GM21529 (cell line): ENCODE measurements at regions not wholly inside any gene's neighbourhood (a gene's known extent, or its start where the extent isn't known, plus 50 kb on each side); places are given as distances from the start of the nearest gene placed in this dataset.

ENCODE experiments used
- ATAC-seq: cut with Tn5 transposase; IDR thresholded peaks from one replicate; pipeline ENCODE4 v1.9.1; 2021; ENCODE audit not compliant: unreplicated experiment

DNA sequence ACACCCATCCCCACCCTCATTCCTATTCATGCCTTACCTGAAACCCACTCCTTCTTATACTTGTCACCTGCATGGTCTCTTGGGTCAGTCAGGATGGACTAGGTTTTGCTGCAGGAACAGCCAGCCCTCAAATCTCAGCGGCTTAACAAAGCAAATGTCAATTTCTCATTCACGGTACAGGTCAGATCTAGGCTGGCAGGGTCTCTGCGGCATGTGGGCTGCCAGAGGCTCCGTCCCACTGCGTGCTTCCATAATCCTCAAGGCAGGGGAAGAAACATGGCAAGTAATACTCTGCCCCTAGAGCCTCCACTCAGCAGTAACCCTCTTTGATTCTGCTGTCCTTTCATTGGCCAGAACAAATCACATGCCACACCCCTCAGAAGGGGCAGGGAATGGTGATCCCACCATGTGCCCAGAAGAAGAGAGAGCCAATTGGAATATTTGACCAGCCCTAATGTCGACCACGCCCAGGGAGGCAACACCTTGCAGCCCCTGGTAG is 114.9 kb upstream of the ZMIZ1 start:
- ATAC-seq = no peak

DNA sequence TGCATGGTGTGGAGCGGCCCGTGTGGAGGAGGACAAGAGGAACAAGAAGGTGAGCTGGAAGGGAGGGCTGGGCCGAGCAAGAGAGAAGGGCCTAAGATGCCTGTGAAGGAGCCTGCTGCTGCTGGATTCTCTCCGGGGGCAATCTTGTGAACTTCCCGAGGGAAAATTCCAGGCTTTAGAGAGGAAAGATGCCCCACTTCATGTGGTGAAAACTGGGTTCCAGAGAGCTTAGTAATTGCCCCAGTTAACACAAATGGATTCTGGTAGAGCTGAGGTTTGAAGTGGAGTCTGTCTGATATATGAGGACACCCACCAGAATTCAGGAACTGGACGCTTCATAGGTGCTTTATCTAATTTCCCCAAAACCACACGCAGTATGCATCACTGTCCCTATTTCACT is 114.1 kb upstream of the ZMIZ1 start:
- ATAC-seq = no peak

DNA sequence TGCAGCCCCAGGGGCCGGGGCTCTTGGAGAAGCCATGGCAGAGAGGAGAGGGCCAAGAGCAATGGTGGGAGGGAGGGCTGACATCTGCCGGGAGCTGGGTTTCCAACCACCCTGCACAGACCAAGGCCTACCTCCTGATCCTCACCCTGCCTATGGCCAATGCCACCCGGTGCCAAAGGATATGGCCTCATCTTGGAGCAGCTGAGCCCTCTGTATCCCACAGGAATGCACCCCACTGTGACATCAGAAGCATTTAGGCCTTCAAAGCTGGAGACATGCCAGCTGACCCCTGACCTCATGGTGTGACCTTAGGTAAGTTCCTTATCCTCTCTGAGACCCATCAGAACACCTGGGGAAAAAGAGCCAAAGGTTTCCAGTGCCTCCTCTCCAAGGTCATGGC is 113.6 kb upstream of the ZMIZ1 start:
- no peak for ATAC-seq

DNA sequence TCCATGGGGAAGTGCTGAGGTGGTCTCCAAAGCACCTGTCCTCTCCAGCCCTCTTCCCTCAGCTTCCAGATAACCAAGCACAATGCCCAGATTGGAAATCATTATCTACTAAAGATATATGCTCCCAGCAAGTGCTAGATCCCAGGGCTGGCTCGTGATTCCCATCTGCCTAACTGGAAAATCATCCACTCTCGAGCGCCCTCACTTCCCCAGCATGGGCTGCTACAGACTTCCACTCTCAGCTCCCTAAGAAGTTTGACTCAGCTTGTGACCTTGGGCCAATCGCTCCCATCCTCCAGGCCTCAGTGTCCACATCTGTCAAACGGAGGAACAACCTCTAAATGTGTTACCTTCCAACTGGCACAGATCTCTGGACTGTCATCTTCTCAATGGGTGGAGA is 112.4 kb upstream of the ZMIZ1 start:
- ATAC-seq = no peak

DNA sequence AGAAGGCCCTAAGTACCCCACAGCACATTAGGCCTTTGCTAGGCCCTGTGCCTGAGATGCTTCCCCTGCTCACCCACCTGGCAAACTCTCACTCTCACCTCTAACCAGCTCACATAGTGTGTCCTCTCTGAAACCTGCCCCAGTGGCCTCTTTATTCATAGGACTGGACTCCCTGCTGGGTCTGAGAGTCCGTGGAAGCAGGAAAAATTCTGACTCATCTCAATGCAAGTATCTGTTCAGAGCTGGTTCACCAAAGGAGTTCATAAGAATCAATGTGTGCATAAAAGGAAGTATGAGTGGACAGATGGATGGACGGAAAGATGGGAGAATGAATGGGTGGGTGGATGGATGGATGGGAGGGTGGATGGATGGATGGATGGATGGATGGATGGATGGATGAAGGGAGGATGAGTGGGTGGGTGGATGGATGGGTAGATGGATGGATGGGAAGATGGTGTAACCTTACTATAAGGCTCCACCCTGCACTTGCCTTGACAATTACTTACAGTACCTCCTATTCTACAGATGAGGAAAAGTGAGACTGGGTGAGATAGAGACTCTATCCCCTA is 111.2 kb upstream of the ZMIZ1 start:
- ATAC-seq = no peak

DNA sequence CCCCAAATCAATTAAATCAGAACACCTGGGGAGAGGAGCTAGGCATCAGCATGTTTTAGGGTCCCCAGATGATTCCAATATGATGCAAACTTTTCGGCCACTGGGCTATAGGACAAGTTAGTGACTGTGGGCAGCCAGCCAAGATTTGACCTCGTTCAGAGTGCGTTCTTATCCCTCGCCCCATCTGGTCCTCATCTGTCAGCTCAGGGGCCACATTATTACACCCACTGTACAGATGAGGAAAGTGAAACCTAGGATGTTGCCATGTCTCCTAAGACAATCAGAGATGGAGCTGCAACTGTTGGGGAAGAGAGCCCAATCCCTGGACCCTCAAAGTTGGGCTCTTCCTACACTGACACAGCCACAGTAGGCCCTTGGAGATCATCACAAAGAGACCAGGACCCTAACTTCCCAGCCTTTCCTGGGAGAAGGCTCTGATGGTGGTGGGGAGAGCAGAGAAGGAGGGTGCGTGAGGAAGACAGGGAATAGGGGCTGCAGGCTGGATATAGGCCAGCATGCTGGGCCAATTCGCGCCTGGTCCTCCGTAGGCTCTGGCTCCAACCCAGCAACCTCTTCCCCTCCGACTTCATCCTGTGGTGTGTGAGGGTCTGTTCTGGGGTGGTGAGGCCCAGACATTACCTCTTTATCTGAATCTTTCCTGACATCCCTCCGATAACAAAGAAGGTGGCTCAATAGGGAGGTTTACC is 109.4 kb upstream of the ZMIZ1 start:
- no peak for ATAC-seq

DNA sequence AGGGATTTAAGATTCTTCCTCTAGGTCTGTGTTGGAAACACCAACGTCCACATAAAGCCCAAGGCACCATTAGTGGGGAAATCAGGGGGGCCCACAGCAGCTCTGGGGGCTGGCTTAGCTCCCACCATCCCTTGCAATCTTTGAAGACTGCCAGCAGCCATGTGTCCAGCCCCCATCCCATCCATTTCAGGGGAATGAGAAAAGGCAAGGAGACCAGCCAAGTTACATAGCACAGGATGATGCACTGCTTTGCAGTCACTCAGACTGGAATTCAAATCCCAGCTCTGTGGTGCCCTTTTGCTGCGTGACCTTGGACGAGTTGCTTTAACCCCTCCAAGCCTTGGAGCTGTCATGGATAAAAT is 108.9 kb upstream of the ZMIZ1 start:
- ATAC-seq = no peak

DNA sequence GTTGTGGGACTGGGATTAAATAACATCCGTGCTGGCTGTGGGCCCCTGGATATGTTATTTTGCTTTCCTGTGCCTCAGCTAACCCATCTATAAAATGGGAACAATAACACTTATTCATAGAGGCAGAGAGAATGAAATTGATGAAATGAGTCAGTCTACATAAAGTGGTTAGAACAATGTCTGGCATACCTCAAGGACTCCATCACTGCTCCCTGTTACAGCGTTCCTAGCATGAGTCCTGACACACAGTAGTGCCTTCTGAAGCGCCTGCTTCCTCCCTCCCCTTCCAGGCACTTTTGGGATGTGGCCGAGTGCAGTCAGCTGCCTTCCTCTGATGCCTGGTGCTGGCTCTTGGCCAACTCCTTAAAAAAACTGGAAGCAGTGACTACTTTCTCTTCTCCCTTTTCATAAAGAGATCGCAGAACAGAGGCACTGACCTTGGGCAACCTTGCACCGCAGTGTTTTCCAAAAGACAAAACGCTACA is 108.4 kb upstream of the ZMIZ1 start:
- ATAC-seq = no peak

DNA sequence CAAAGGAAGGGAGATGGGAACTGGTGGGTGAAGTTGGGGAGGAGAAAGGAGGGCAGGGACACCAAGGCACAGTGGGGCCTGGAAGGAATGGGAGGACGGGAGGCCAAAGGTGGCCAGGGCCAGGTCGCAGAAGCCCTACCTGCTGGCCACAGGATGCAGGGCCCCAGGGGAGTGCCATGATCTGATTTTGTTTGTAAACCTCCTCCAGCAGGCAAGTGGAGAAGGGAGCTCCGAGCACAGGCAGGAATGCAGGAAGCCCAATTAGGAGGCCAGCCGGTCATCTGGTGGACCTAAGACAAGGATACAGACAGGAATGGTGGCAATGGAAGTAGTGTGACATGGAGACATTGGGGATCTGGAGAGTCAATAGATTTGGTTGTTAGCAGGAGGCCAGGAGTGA is 107.0 kb upstream of the ZMIZ1 start:
- no peak for ATAC-seq

DNA sequence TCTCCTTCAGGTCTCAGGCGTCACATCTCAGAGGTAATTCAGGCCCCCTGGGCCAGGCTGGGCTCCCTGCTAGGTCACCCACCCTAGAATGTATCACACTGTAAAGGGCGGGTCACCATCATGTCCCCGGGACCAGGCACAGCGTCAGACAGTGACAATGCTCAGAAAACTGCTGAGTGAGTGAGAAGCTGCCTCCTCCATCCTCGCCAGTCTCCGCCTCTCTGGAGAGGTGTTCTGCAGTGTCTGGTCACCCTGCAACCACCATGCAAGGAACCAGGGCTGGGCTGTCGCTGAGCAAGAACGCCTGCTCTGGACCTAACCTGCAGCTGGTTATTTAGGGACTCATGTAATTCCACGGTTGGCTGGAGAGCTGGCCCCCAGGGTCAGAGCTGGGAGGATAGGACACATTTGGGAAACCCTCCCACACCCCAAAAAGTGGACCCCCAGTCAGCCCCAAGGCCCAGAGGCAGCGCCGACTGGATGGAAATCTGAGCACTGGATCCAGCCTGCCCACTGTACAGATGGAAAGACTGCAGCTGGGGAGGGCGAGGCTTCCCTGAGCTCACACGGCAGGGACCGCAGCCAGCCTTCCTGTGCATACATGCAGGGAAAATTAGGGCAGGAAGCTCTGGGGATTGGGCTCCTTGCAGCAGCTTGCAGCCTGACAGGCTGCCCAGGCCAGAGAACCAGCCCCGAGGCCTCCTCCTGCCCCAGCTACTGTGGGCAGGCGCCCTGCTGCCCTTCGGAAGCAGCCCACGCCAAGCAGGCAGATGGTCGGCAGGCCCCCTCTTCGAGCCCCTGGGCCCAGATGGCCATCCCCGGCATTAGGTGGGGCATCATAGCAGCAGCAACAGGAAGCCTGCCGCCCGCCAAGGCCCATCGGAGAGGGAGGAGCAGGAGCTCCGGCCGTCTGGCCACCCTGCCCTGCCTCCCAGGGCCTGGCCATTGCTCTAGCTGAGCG is 105.4 kb upstream of the ZMIZ1 start:
- ATAC-seq = no peak

DNA sequence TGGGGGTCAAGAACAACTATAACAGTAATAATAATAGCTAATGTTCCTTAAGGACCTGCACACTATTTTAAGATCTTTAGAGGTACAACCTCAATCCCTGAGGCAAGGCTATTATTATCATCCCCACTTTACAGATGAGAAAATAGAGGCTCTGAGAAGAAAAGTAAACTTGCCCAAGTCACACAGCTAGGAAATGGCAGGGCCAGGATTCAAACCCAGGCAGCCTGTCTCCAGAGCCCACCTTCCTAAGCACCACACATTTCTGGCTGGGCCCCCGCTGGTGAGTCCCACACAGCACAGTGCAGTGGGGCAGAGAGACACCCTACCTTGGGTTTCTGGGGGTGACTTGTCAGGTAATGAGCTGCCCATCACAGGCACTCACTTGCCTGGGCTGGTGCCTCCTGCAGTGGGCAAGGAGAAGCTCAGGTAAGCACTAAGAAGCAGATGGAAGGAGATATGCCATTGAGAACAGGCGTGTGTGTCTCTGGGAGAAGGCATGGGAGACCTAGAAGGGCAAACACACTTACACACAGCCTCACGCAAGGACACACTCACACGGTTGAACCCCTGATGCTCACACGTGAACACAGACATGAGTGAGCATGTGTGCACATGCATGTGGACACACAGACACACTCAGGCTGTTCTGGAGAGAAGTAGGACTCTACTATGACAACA is 104.4 kb upstream of the ZMIZ1 start:
- no peak for ATAC-seq

DNA sequence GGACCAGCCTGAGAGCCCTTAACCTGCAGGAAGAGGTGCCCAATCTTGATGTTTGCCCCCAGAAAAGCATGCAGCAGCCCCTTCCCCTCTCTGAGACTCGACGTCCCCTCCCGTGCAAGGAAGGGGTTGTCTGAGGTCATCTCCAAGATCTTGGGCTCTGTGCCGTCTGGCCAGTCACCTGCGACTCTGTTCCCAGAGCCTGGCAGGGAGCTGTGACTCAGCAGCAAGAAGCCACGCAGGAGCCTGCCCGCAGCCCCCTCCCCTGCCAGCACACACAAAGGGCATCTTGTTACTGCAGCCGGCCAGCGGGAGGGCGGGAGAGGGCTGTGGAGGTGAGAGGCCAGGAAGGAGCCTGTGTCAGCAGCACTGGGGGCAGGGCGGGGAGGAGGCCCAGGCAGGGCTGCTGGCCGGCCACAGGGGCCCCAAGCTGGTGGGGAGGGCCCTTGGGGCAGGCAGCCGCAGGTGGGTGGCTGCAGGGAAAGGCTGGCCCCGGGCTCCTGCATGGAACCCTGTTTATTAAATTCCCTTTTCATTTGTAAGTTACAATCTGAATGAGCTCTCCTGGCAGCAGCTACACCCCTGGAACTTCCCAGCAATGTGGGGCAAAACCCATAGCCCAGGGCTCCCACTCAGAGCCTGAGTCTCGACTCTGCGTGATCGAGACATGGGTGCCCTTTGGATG is 103.7 kb upstream of the ZMIZ1 start:
- ATAC-seq = no peak

DNA sequence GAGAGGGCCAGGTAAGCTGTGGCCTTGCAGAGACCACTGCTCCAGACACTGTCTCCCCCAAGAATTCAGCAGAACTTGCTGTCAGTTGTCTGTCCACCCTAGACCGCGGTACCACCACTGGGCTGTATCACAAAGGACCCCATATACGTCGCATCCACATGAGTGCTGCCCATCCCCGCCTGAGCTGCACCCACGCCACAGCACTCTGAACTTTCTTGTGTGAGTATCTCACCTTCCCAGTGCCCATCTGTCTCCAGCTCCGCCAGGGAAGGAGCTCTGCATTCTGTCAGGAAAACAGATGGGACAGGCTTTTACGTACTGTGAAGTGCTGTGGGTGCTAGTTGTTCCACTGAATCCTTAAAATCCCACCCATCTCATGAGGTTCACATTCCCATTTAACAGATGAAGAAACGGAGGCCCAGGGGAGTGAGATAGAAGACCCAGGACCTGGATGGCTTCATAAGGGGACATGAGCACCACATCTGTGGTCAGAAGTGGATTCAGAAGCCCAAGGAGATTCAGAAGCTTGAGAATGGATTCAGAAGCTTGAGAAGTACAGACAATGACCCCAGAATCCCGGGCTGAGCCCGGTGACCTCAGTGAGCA is 102.5 kb upstream of the ZMIZ1 start:
- ATAC-seq = no peak

DNA sequence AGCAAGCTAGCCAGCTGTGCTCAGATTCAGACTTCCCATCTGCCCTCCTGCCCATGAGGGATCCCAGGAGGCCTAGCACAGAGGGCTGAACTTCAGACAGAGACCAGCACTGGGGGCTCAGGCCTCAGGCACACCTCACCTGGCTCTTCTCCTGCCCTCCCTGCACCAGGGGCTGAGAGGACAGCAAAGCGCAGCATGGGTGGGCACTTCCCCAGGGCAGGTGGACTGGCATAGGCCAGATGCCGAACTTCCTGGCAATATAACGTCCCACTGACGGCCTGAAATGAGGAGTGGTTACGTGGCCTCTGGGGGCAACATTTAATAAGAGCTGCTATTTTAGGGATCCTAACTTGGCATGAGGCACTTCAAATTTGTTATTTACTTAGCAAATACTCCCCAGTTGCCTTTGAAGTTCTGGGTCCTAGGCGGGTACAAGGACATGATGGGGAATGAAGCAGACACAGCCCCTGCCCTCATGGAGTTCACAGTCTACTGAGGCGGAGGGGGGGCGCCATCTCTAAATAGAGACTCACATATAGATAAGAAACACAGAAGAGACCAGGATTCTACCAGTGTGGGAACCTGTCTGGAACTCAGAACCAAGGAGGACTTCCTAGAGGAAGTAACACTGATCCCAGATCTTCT is 101.8 kb upstream of the ZMIZ1 start:
- ATAC-seq = no peak

DNA sequence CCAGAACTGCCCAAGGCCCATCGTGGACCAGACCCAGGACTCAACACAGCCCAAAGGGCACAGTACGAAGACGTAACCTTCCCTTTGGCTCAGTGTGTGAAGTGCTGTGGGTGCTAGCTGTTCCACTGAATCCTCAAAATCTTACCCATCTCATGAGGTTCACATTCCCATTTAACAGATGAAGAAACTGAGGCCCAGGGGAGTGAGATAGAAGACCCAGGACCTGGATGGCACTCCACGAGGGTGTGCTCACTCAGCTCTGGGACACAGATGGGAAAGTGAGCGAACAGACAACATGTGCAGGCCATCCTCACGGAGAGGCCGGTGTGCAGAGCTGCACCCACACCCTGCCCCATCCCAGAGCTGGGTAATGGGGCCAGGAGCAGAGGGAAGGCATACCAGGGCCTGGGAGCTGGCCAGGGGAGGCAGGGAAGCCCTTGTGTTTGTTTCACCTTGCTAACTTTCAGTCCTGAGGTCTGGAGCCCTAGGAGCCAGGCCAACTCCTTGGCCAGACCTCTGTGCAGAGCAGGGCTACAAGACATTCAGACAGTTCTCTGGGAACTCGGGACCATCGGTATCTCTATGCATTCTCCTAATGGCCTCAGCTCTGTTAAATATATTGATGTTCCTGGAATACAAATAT is 100.3 kb upstream of the ZMIZ1 start:
- ATAC-seq = no peak

DNA sequence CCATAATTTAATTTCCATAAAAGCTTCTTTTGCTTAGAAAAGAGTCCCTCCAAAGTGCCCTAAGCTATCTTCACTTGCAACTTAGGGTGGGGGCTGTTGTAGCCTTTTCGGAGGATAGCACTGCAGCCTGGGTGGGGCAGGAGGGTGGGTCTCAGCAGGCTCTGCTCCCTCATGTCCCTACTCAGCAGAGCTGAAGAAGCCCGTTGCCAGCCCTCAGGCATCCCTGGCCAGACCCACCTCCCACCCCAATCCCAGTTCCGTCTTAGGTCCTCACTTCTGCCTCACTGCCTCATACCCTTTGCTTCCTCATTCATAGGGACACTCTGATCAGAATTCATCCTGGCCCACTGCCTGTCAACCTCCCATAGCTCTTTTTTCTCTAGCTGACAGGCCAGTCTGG is 99.8 kb upstream of the ZMIZ1 start:
- ATAC-seq = no peak

DNA sequence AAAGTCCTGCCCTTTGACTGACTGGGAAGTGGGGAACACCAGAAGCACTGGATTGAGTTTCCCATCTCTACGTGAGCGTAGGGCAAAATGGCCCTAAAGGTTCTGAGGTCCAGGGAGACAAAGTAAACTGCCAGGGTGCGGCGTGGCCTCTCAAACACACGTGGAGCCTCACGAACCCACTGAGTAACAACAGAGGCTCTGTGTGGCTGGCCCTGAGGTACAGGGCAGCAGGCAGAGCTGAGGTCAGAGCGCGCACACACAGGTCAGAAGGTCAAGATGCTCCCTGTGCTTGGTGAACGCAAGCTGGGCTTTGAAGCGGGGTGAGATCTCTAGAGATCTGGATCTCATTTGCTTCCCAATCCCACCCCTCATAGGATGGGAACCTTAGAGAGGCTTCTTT is 99.0 kb upstream of the ZMIZ1 start:
- no peak for ATAC-seq

DNA sequence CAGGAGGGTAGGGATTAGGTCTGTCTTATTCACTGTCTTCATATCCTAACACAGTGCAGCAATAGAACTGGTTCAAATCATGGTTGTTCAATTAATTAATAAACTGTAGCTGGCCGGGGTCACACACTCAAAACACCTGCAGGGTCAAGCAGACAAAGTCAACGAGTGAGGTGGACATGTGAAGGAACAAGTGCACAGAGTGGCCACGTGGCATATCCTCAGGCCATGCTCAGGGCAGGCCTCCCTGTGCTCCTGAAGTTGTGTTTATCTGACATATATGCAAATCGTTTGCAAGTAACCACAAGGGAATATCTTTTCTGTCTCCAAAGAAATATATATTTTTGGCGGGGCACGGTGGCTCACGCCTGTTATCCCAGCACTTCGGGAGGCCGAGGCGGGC is 98.5 kb upstream of the ZMIZ1 start:
- no peak for ATAC-seq

DNA sequence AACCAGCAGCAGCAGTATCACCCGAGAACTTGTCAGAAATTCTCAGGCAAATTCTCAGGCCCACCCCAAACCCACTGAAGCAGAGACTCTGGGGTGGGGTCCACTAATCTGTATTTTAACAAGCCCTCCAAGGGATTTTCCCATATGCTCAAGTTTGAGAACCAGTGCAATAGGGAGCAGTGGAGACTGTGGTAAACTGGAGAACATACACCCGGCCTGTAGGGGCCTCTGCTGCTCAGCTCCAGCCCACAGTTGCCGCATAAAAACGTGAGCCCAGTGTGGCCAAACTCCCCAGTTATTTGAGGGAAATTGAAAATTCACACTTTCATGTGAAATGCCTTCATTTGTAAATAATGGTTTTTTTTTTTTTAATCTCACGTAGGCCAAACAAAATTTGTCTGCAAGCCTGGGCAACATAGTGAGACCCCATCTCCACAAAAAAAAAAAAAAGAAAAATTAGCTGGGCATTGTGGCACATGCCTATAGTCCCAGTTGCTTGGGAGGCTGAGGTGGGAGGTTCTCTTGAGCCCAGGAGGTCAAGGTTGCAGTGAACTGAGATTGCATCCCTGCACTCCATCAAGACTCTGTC is 97.6 kb upstream of the ZMIZ1 start:
- no peak for ATAC-seq
